IPS-20b (cell line): ENCODE measurements at regions not wholly inside any gene's neighbourhood (a gene's known extent, or its start where the extent isn't known, plus 50 kb on each side); places are given as distances from the start of the nearest gene placed in this dataset.
"Not testable (repeated sequence)": the region's sequence is repeated elsewhere in the genome, so short reads cannot be mapped to it uniquely, and the experiment has no call there.

Experiments used
- H3K27ac ChIP-seq: one replicate; pipeline ENCODE4 v1.5.1; 2013; ENCODE audit warnings: low read length
- H3K27me3 ChIP-seq: 2 replicates; pipeline ENCODE4 v1.6.1; 2013; ENCODE audit warnings: mild to moderate bottlenecking, low read length, inconsistent platforms; ENCODE audit not compliant: insufficient read depth
- H3K36me3 ChIP-seq: 2 replicates; pipeline ENCODE4 v1.6.1; 2013; ENCODE audit warnings: low read depth, mild to moderate bottlenecking, inconsistent platforms, low read length, moderate library complexity; ENCODE audit not compliant: insufficient read depth
- H3K4me1 ChIP-seq: 2 replicates; pipeline ENCODE4 v1.6.1; 2013; ENCODE audit warnings: mild to moderate bottlenecking, control low read depth, inconsistent platforms, low read length, moderate library complexity; ENCODE audit not compliant: insufficient read depth
- H3K4me3 ChIP-seq: 2 replicates; pipeline ENCODE4 v1.5.1; 2013; ENCODE audit warnings: mild to moderate bottlenecking, low read length, inconsistent platforms
- H3K9ac ChIP-seq: 2 replicates; pipeline ENCODE4 v1.6.1; 2013; ENCODE audit warnings: low read depth, mild to moderate bottlenecking, inconsistent platforms, low read length, moderate library complexity
- H3K9me3 ChIP-seq: 2 replicates; pipeline ENCODE4 v1.6.1; 2013; ENCODE audit warnings: mild to moderate bottlenecking, low read depth, low read length, inconsistent platforms; ENCODE audit not compliant: insufficient read depth

DNA sequence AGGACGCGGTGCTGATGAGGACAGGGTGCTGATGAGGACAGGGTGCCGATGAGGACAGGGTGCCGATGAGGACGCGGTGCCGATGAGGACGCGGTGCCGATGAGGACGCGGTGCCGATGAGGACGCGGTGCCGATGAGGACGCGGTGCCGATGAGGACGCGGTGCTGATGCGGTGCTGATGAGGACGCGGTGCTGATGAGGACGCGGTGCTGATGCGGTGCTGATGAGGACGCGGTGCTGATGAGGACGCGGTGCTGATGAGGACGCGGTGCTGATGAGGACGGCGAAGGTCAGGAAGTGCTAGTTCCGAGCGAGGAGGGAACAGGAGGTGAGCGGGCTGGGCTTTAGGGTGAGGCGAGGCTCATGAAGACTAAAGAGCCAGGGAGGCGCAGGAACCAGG, 399.9 kb downstream of the SMOC2 start:
- H3K4me1 ChIP-seq, H3K36me3 ChIP-seq, H3K4me3 ChIP-seq, H3K9me3 ChIP-seq, H3K27ac ChIP-seq, H3K9ac ChIP-seq, H3K27me3 ChIP-seq: not testable (repeated sequence)

DNA sequence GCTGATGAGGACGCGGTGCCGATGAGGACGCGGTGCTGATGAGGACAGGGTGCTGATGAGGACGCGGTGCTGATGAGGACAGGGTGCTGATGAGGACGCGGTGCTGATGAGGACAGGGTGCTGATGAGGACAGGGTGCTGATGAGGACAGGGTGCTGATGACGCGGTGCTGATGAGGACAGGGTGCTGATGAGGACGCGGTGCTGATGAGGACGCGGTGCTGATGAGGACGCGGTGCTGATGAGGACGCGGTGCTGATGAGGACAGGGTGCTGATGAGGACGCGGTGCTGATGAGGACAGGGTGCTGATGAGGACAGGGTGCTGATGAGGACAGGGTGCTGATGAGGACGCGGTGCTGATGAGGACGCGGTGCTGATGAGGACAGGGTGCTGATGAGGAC, 399.3 kb downstream of the SMOC2 start:
- not testable (repeated sequence) for H3K9me3 ChIP-seq, H3K27ac ChIP-seq, H3K9ac ChIP-seq, H3K27me3 ChIP-seq, H3K36me3 ChIP-seq, H3K4me1 ChIP-seq, H3K4me3 ChIP-seq

DNA sequence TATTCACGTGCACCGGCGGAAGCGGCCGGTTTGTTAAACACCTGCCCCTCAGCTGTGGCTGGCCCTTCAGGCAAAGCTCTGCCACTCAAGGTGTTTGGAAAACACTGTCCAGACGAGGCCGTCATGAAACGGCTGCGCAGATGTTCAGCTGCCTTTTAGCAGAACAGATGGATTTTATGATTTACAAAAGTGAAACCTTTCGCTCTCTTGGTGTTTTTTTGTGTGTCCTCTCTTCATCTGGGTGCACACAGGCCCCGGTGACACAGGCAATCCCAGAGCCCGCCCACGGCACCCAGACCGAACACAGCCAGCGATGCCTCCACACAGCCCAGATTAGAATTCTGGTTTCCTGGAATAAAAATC, 397.0 kb downstream of the SMOC2 start:
- H3K4me1 ChIP-seq: peaks cover 8% of the 10 kb centered on the region; the same call in 1 of the 2 replicates
- no peak overlapping the region for H3K4me3 ChIP-seq
- H3K9me3 ChIP-seq: peaks cover 9% of the 10 kb centered on the region; the same call in 1 of the 2 replicates
- H3K27me3 ChIP-seq: no peaks in the 10 kb centered on the region
- no peak overlapping the region for H3K27ac ChIP-seq
- no peak overlapping the region for H3K9ac ChIP-seq
- H3K36me3 ChIP-seq: no peaks in the 10 kb centered on the region

DNA sequence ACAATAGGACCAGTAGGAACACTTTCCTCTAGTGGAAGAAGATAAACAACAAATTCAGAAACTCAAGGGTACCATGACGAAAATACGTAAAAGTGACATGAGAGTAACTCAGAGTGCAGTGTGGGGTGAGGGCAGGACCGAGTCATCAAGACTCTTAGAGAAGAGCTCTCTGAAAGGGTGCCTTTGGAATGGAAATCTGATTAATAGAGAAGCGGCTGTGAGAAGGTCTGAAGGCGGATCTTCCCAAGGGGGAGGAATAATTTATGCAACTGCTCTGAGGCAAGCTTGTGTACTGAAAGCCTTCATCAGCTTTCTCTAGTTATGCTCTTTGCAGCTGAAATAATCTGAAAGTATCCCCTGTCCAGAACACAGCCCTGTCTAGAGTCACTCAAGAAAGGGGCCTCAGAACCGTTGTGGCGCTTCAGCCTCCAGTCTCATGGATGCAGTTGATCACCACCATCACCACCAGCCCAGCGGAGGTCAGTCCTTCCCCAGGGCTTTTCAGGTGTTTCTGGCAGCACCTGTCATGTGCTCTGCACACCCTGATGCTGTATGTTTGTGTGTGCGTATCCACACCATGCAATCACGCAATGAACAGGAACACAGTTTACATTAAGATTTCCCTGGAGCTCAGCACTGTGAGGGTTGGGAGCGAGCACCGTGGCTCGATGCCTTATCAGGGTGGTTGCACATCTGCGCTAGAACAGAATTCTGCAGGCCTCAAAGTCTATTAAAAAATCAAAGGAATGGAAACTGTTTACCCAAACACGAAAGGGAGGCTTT, 396.5 kb downstream of the SMOC2 start:
- Histone ChIP-seq H3K4me3 (no peak overlapping the region), H3K27ac (no peak overlapping the region), H3K4me1 (peaks cover 8% of the 10 kb centered on the region; the same call in 1 of the 2 replicates), H3K9ac (no peak overlapping the region), H3K27me3 (no peaks in the 10 kb centered on the region), H3K9me3 (peaks cover 9% of the 10 kb centered on the region; the same call in 1 of the 2 replicates), H3K36me3 (no peaks in the 10 kb centered on the region)

DNA sequence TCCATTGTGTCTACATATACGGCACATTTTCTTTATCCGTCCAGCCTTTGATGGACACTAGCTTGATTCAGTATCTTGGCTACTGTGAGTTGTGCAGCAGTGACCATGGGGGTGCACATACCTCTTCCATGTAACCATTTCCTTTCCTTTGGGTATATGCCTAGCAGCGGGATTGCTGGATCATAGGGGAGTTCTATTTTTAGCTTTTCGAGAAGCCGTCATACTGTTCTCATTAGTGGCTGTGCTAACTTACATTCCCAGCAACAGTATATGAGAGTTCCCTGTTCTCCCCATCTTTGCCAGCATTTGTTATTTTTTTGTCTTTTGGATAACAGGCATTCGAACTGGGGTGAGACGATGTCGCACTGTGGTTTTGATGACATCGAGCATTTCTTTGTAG, 395.0 kb downstream of the SMOC2 start:
- no peak overlapping the region for H3K9ac ChIP-seq
- H3K27ac ChIP-seq: no peak overlapping the region
- peaks cover 8% of the 10 kb centered on the region; the same call in 1 of the 2 replicates for H3K9me3 ChIP-seq
- no peaks in the 10 kb centered on the region for H3K27me3 ChIP-seq
- H3K4me1 ChIP-seq: peaks cover 8% of the 10 kb centered on the region; the same call in 1 of the 2 replicates
- H3K36me3 ChIP-seq: no peaks in the 10 kb centered on the region
- H3K4me3 ChIP-seq: no peak overlapping the region

DNA sequence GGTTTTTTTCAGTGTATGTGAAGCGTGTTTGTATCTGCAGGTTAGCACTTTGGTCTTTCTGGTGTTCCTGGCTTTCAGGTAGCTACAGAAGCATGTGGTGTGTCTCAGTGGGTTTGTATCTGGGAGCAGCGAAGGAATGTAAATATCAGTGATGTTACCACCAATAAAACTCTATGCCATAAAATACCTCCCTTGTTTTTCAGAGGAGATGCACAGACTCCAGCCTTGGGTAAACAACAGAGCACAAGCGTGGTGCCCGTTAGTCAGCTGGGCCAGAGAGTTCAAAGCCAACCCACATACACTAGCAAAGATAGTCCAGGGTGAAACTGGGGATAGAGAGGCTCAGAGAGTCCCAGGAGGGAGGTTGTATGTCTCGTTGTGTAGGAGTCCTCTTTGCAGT, 393.8 kb downstream of the SMOC2 start:
- no peaks in the 10 kb centered on the region for H3K27me3 ChIP-seq
- peaks cover under 1% of the 10 kb centered on the region; the same call in 1 of the 2 replicates for H3K9me3 ChIP-seq
- no peak overlapping the region for H3K27ac ChIP-seq
- H3K36me3 ChIP-seq: no peaks in the 10 kb centered on the region
- H3K4me1 ChIP-seq: peaks cover 14% of the 10 kb centered on the region; the same call in 1 of the 2 replicates
- H3K4me3 ChIP-seq: no peak overlapping the region
- no peak overlapping the region for H3K9ac ChIP-seq

DNA sequence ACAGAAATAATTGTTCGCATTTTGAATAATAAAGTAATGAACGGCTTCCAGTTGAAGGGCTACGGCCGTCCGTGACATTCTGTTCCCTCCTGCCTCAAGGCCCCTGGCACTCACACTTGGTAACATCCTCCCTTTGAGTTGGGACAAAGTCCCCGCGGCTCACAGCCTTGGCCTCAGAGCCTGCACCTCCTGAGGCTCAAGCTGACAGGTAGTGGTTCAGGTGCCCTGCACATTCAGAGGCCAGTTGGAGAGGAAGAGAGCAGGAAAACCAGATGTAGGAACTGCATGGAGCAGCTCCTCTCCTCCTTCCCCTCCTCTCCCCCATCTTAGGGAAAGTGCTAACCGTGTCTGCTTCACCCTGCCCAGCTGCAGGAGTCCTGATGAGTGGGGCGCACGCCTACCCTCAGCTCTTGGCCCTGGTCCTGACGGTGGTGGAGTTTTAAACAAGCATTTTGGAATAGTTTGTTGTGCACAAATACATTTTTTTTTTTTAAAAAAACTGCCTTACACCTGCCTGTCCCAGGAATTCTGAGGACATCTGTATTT, 393.1 kb downstream of the SMOC2 start:
- no peaks in the 10 kb centered on the region for H3K27me3 ChIP-seq
- no peaks in the 10 kb centered on the region for H3K9me3 ChIP-seq
- H3K4me1 ChIP-seq: peaks cover 14% of the 10 kb centered on the region; the same call in 1 of the 2 replicates
- H3K36me3 ChIP-seq: no peaks in the 10 kb centered on the region
- no peak overlapping the region for H3K4me3 ChIP-seq
- no peak overlapping the region for H3K9ac ChIP-seq
- no peak overlapping the region for H3K27ac ChIP-seq

DNA sequence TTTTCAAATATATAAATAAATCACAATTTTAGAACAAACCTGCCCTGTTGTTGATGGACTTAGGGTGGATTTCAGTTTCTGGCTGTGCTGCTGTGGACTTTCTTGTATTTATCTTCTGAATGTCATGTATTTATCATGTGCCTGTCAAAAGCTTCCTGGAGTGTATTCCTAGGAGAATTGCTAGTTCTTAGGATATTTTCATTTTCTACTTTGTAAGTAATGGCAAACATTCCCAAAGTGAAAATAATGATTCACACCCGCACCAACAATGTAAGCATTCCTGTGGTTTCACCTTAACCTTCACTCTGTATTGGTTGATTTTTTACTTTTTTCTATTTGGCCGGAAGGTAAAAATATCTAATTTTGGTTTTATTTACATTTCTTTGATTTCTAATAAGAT, 387.8 kb downstream of the SMOC2 start:
- no peak overlapping the region for H3K4me3 ChIP-seq
- H3K27me3 ChIP-seq: no peaks in the 10 kb centered on the region
- peaks cover 6% of the 10 kb centered on the region; the same call in 1 of the 2 replicates for H3K4me1 ChIP-seq
- no peaks in the 10 kb centered on the region for H3K36me3 ChIP-seq
- no peaks in the 10 kb centered on the region for H3K9me3 ChIP-seq
- H3K27ac ChIP-seq: no peak overlapping the region
- H3K9ac ChIP-seq: no peak overlapping the region

DNA sequence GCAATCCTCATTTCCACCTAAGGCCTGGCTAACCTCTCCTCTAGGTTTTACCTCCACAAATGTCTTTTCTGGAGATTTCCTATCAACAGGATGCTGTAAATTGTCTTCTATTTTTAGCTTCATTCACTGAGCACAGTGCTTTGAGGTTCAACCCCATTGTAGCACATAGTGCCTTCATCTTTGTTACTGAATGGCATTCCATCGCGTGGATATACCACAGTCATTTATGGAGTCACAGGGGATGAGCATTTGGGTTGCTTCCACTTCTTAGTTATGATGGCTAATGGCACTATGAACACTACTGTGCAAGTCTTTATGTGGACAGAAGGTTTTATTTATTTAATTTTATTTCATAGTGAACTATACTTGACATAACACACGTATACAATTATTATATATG, 387.1 kb downstream of the SMOC2 start:
- no peak overlapping the region for H3K4me3 ChIP-seq
- peaks cover 6% of the 10 kb centered on the region; the same call in 1 of the 2 replicates for H3K4me1 ChIP-seq
- H3K9me3 ChIP-seq: no peaks in the 10 kb centered on the region
- no peaks in the 10 kb centered on the region for H3K27me3 ChIP-seq
- H3K27ac ChIP-seq: no peak overlapping the region
- H3K36me3 ChIP-seq: no peaks in the 10 kb centered on the region
- H3K9ac ChIP-seq: no peak overlapping the region

DNA sequence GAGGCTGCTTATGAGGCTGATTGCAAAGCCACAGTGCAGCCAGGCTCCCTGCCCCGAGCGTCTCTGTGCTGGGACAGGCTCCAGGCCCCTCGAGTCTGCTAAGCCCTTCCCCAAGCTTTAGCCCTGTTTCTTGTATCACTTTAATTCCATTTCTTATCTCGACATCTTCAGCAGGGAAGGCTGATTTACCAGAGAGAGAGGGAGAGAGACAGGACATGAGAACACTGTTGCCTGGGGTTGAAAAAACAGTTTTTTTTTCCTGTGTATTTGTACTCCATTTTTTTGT, 386.5 kb downstream of the SMOC2 start:
- no peaks in the 10 kb centered on the region for H3K36me3 ChIP-seq
- H3K9ac ChIP-seq: no peak overlapping the region
- peaks cover 6% of the 10 kb centered on the region; the same call in 1 of the 2 replicates for H3K4me1 ChIP-seq
- no peak overlapping the region for H3K4me3 ChIP-seq
- no peaks in the 10 kb centered on the region for H3K27me3 ChIP-seq
- no peaks in the 10 kb centered on the region for H3K9me3 ChIP-seq
- no peak overlapping the region for H3K27ac ChIP-seq

DNA sequence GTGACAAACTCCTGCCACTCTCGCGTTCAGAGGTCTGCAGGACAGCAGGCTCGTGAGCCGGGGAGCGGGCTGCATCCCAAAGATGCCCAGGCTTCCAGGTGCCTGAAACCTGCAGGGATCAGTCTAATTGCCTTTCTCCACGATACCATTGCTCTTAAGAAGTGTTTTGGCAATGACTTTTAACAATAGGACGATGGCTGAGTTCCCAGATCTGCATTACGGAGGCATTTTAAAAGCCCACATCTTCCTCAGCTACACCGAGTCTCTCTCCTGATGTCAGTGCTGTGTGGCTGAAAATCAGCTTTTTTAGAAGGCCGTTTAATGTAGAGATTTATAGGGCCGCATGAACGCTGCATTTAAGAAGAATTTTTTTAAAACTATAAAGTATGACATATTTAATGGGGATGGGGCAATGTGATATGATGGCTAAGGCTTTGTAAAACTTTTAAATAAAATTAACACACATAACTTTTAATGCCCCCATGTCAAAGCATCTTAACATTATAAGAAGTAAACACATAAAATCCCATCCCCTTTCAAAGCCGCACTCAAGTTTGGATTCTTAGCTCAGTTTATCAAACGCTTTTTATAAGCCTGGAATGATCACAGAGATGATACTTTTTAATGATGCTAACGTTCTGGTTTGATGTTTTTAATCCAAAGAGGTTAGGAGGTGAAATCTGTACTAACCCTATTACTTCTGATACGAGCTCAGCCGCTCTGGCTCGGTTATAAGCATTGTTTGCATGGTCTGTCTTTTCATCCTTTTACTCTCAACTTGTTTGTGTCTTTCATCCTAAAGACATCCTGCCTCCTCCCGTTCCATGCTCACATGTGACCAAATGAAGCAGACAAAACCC, 386.0 kb downstream of the SMOC2 start:
- H3K9ac ChIP-seq: no peak overlapping the region
- H3K4me3 ChIP-seq: no peak overlapping the region
- no peaks in the 10 kb centered on the region for H3K9me3 ChIP-seq
- H3K27me3 ChIP-seq: no peaks in the 10 kb centered on the region
- no peak overlapping the region for H3K27ac ChIP-seq
- no peaks in the 10 kb centered on the region for H3K36me3 ChIP-seq
- peaks cover 6% of the 10 kb centered on the region; the same call in 1 of the 2 replicates for H3K4me1 ChIP-seq

DNA sequence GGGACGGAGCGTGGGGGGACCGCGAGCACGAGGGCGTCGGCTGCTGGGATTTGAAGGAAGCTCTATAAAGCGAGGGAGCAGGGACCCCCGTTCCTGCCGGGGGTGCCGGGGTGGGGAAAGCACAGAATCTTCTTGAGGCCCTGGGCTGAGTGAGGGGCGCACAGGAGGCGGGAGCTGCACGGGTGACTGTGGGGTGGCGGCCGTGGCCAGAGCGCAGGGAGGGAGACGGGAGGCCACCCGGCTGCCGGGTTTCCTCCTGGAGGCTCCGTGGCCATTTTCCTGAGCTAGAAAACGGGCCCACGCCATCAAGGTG, 385.1 kb downstream of the SMOC2 start:
- Histone ChIP-seq H3K27me3 (no peaks in the 10 kb centered on the region), H3K9ac (no peak overlapping the region), H3K36me3 (no peaks in the 10 kb centered on the region), H3K4me1 (peaks cover 6% of the 10 kb centered on the region; the same call in 1 of the 2 replicates), H3K9me3 (no peaks in the 10 kb centered on the region), H3K27ac (no peak overlapping the region), H3K4me3 (no peak overlapping the region)
